Sigmoid colon (tissue), 6 donors: ENCODE measurements at regions not wholly inside any gene's neighbourhood (a gene's known extent, or its start where the extent isn't known, plus 50 kb on each side); places are given as distances from the start of the nearest gene placed in this dataset.

ENCODE experiments used
- DNase-seq: peaks from one replicate; pipeline ENCODE4 v3.0.0-alpha.2; 2019
- H3K27ac ChIP-seq, 4 donors: fragments of 200-600 bp; sonication (generic); one replicate each; pipeline ENCODE4 v1.5.1; 2016 to 2019; ENCODE audit warnings: mild to moderate bottlenecking in 1 of 4
- H3K27me3 ChIP-seq, 3 donors: fragments of 200-600 bp; sonication (generic); one replicate each; pipeline ENCODE4 v1.5.1; 2019; ENCODE audit warnings: mild to moderate bottlenecking in 1 of 3
- H3K36me3 ChIP-seq, 4 donors: fragments of 200-600 bp; sonication (generic); one replicate each; pipeline ENCODE4 v1.5.1; 2016 to 2019
- H3K4me1 ChIP-seq, 4 donors: fragments of 200-600 bp; sonication (generic); one replicate each; pipeline ENCODE4 v1.5.1; 2017 to 2019
- H3K4me3 ChIP-seq, 4 donors: fragments of 200-600 bp; sonication (generic); one replicate each; pipeline ENCODE4 v1.5.1; 2017 to 2019; ENCODE audit warnings: mild to moderate bottlenecking in 2 of 4, moderate library complexity in 1 of 4
- H3K9me3 ChIP-seq, 4 donors: fragments of 200-600 bp in 3 of 4; sonication (generic) in 3 of 4; one replicate each; pipeline versions ENCODE4 v1.5.1 to v1.6.1; 2013 to 2019
- CTCF ChIP-seq, 4 experiments: fragments of 450-650 bp in 3 of 4; fragments of 200-600 bp in 1 of 4; IDR thresholded peaks; one replicate each; pipeline ENCODE4 v1.5.1; 2016 to 2019; ENCODE audit warnings: antibody characterized with exemption in 4 of 4, mild to moderate bottlenecking in 3 of 4, moderate library complexity in 2 of 4
- EP300 ChIP-seq, 4 donors: sonication (generic); formaldehyde crosslinking; IDR thresholded peaks; one replicate each; pipeline ENCODE4 v1.6.1; 2017; ENCODE audit warnings: antibody characterized with exemption in 4 of 4
- POLR2A ChIP-seq, 2 donors: fragments of 450-650 bp; IDR thresholded peaks; one replicate each; pipeline ENCODE4 v1.6.1; 2016; ENCODE audit warnings: antibody characterized with exemption in 2 of 2, mild to moderate bottlenecking in 2 of 2, moderate library complexity in 2 of 2
- POLR2AphosphoS5 ChIP-seq, 4 donors: sonication (generic); formaldehyde crosslinking; IDR thresholded peaks; one replicate each; pipeline ENCODE4 v1.6.1; 2017; ENCODE audit warnings: antibody characterized with exemption in 4 of 4
- WGBS, 2 donors: extraction: QIAGEN DNeasy Blood & Tissue Kit; methylation state at CpG; one replicate each; pipeline ENCODE4 v1.1.7; 2013; 5-methylcytosine and 5-hydroxymethylcytosine counted together
- intact Hi-C: fragments of 100-400 bp; cut with DNase I; formaldehyde crosslinking; loops from one replicate; pipeline ENCODE4 v1.15.1; 2023
- donor health status: healthy with polysubstance abuse.
- donor health status: healthy.

GRCh38 chr3:162142511-162142910 is 645.9 kb downstream of the OTOL1 start:
- TF ChIP-seq POLR2AphosphoS5 (IDR thresholded peaks at IDR 0.05) (no peak), CTCF (IDR thresholded peaks at IDR 0.05) (no peak), POLR2A (IDR thresholded peaks at IDR 0.05) (no peak), EP300 (IDR thresholded peaks at IDR 0.05) (no peak)
- Histone ChIP-seq H3K36me3 (no peaks in the 10 kb centered on the region), H3K27ac (no peak overlapping the region), H3K9me3 (no peaks in the 10 kb centered on the region), H3K4me3 (no peak overlapping the region), H3K4me1 (peaks cover 0 to 60% (median 31%) of the 10 kb centered on the region in 4 donors), H3K27me3 (no peaks in the 10 kb centered on the region)
- intact Hi-C loops: no loop called here
- WGBS, 2 donors: 92 to 94% methylated on average over 2 of the region's 2 CpGs
- DNase-seq: no peak

DNA sequence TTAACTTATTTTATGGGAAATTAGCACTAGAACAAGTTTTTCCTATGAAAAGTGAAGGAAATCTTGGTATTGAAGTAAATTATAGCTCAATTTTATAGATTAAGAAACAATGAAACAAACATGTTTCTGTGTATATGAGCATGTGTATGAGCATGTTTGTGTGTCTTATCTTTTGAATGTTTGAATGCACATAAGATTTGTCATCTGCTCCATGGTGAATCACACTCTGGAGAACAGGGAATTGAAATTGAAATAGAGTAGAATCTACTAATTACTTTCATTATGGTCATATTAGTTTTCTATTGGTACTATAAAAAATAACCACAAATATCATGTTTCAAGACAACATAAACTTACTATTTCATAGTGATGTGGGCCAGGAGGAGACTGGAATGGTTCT is 646.6 kb downstream of the OTOL1 start:
- DNase-seq: no peak
- no peak overlapping the region for H3K4me3 ChIP-seq
- H3K27me3 ChIP-seq: no peaks in the 10 kb centered on the region
- TF ChIP-seq CTCF (IDR thresholded peaks at IDR 0.05) (no peak), POLR2A (IDR thresholded peaks at IDR 0.05) (no peak), POLR2AphosphoS5 (IDR thresholded peaks at IDR 0.05) (no peak), EP300 (IDR thresholded peaks at IDR 0.05) (no peak)
- H3K9me3 ChIP-seq: no peaks in the 10 kb centered on the region
- intact Hi-C loops: no loop called here
- H3K27ac ChIP-seq: no peak overlapping the region
- H3K4me1 ChIP-seq: peaks cover 0 to 53% (median 31%) of the 10 kb centered on the region in 4 donors
- H3K36me3 ChIP-seq: no peaks in the 10 kb centered on the region

GRCh38 chr3:162147996-162148395 is 651.4 kb downstream of the OTOL1 start:
- H3K27me3 ChIP-seq: no peaks in the 10 kb centered on the region
- H3K9me3 ChIP-seq: no peaks in the 10 kb centered on the region
- H3K4me1 ChIP-seq: peaks cover 0 to 15% (median 10%) of the 10 kb centered on the region in 4 donors
- H3K36me3 ChIP-seq: no peaks in the 10 kb centered on the region
- 22 to 23% methylated on average over 1 of the region's 1 CpG for WGBS, 2 donors
- no peak for DNase-seq
- H3K27ac ChIP-seq: no peak overlapping the region
- H3K4me3 ChIP-seq: no peak overlapping the region
- intact Hi-C loops: no loop called here
- TF ChIP-seq POLR2AphosphoS5 (IDR thresholded peaks at IDR 0.05): no peak
- TF ChIP-seq POLR2A (IDR thresholded peaks at IDR 0.05): no peak
- TF ChIP-seq EP300 (IDR thresholded peaks at IDR 0.05): no peak
- no peak for TF ChIP-seq CTCF (IDR thresholded peaks at IDR 0.05)

GRCh38 chr3:162150790-162151189 is 654.2 kb downstream of the OTOL1 start:
- DNase-seq: no peak
- Histone ChIP-seq H3K4me3 (no peak overlapping the region), H3K36me3 (no peaks in the 10 kb centered on the region), H3K9me3 (peaks cover 0 to 5% (median 0%) of the 10 kb centered on the region in 4 donors), H3K4me1 (no peaks in the 10 kb centered on the region), H3K27ac (no peak overlapping the region), H3K27me3 (no peaks in the 10 kb centered on the region)
- intact Hi-C loops: no loop called here
- no peak for TF ChIP-seq POLR2AphosphoS5 (IDR thresholded peaks at IDR 0.05)
- TF ChIP-seq CTCF (IDR thresholded peaks at IDR 0.05): no peak
- no peak for TF ChIP-seq POLR2A (IDR thresholded peaks at IDR 0.05)
- TF ChIP-seq EP300 (IDR thresholded peaks at IDR 0.05): no peak

DNA sequence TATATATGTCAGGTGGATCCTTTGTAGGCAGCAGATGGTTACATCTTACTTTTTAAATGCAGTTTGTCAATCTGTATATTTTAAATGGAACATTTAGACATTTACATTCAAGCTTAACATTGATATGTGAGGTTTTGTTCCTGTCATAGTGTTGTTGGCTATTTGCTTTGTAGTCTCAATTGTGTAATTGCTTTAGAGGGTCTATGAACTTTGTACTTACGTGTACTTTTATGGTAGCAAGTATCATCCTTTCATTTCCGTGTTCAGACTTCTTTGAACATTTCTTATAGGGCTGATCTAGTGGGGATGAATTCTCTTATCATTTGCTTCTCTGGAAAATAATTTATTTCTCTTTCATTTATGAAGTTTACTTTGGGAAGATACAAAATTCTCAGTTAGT is 656.0 kb downstream of the OTOL1 start:
- no peak for DNase-seq
- no peak for TF ChIP-seq POLR2AphosphoS5 (IDR thresholded peaks at IDR 0.05)
- TF ChIP-seq EP300 (IDR thresholded peaks at IDR 0.05): no peak
- TF ChIP-seq CTCF (IDR thresholded peaks at IDR 0.05): no peak
- TF ChIP-seq POLR2A (IDR thresholded peaks at IDR 0.05): no peak
- no peaks in the 10 kb centered on the region for H3K4me1 ChIP-seq
- no peak overlapping the region for H3K4me3 ChIP-seq
- peaks cover 0 to 5% (median 0%) of the 10 kb centered on the region in 4 donors for H3K9me3 ChIP-seq
- no peaks in the 10 kb centered on the region for H3K36me3 ChIP-seq
- intact Hi-C loops: no loop called here
- H3K27me3 ChIP-seq: no peaks in the 10 kb centered on the region
- WGBS, 2 donors: 31 to 74% methylated on average over 2 of the region's 2 CpGs
- no peak overlapping the region for H3K27ac ChIP-seq
